ENCODE measurements at regions not wholly inside any gene's neighbourhood (a gene's known extent, or its start where the extent isn't known, plus 50 kb on each side); places are given as distances from the start of the nearest gene placed in this dataset.

- Histone ChIP-seq H3K9me3 (ENCODE audit: control insufficient read depth, low read length) (peaks cover 38% of the 10 kb centered on the region), H3K4me3 (ENCODE audit: extremely low read depth, insufficient read depth, low read length, poor library complexity, severe bottlenecking) (no peak overlapping the region), H3K27ac (ENCODE audit: low read depth, low read length, severe bottlenecking) (no peak overlapping the region), H3K4me1 (ENCODE audit: control insufficient read depth, insufficient read depth, low read length, poor library complexity, severe bottlenecking) (no peaks in the 10 kb centered on the region), H3K36me3 (ENCODE audit: control insufficient read depth, insufficient read depth, low read length) (no peaks in the 10 kb centered on the region)
- 88% methylated on average over 35 to 36 of the region's 53 CpGs for WGBS, 2 experiments (ENCODE audit: insufficient coverage in 2 of 2)
Observed at GRCh38 chr17:22435231-22435974, 743.1 kb downstream of the KCNJ18 start.

DNA sequence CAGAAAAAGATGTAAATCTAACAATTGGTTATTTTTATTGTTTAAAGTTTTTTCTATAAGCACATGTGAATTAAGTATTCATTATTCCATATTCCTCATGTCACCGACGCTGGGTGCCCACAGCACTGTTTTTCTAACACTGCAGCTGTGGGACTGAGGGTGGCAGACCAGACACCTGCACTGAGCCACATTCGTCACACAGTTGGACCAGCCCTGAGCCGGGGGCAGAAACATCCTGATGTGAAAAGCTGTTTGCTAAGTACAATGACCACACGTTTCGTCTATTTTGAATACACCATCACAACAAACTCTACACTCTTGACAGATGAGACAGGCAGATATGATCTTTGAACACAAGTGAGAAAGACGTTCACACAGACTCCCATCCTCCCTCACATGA, 749.5 kb downstream of the KCNJ18 start:
- Histone ChIP-seq H3K27ac (ENCODE audit: low read depth, low read length, severe bottlenecking) (no peak overlapping the region), H3K4me3 (ENCODE audit: extremely low read depth, insufficient read depth, low read length, poor library complexity, severe bottlenecking) (no peak overlapping the region), H3K36me3 (ENCODE audit: control insufficient read depth, insufficient read depth, low read length) (no peaks in the 10 kb centered on the region), H3K9me3 (ENCODE audit: control insufficient read depth, low read length) (peaks cover 53% of the 10 kb centered on the region), H3K4me1 (ENCODE audit: control insufficient read depth, insufficient read depth, low read length, poor library complexity, severe bottlenecking) (no peaks in the 10 kb centered on the region)
- 83 to 86% methylated on average over 2 to 3 of the region's 7 CpGs for WGBS, 2 experiments (ENCODE audit: insufficient coverage in 2 of 2)

GRCh38 chr17:22443061-22443460, 750.7 kb downstream of the KCNJ18 start:
- H3K4me3 ChIP-seq (ENCODE audit: extremely low read depth, insufficient read depth, low read length, poor library complexity, severe bottlenecking): no peak overlapping the region
- no peaks in the 10 kb centered on the region for H3K36me3 ChIP-seq (ENCODE audit: control insufficient read depth, insufficient read depth, low read length)
- H3K27ac ChIP-seq (ENCODE audit: low read depth, low read length, severe bottlenecking): no peak overlapping the region
- WGBS, 2 experiments (ENCODE audit: insufficient coverage in 2 of 2): 50 to 69% methylated on average over 3 to 6 of the region's 6 CpGs
- H3K9me3 ChIP-seq (ENCODE audit: control insufficient read depth, low read length): peaks cover 57% of the 10 kb centered on the region
- no peaks in the 10 kb centered on the region for H3K4me1 ChIP-seq (ENCODE audit: control insufficient read depth, insufficient read depth, low read length, poor library complexity, severe bottlenecking)

DNA sequence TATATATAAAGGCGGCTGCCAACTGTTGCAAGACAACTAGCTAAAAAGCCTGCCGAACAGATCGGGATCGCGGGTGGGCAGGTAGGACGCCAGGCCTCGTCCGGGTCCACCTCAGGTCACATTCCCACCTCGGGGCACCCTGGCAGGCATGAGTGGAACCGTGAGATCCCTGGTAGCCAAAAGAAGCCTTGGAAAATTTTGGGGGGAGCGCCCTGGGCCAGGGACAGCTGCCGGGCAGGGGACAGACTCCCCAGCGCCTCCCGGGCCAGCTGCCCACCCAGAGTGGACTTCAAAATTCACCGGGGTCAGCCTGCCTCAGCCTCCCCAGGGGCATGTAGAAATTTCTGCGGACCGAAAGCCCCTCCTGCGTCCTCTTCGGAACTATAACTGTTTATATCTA, 760.9 kb downstream of the KCNJ18 start:
- Histone ChIP-seq H3K36me3 (ENCODE audit: control insufficient read depth, insufficient read depth, low read length) (no peaks in the 10 kb centered on the region), H3K27ac (ENCODE audit: low read depth, low read length, severe bottlenecking) (no peak overlapping the region), H3K4me3 (ENCODE audit: extremely low read depth, insufficient read depth, low read length, poor library complexity, severe bottlenecking) (no peak overlapping the region), H3K9me3 (ENCODE audit: control insufficient read depth, low read length) (peaks cover 55% of the 10 kb centered on the region), H3K4me1 (ENCODE audit: control insufficient read depth, insufficient read depth, low read length, poor library complexity, severe bottlenecking) (no peaks in the 10 kb centered on the region)
- WGBS, 2 experiments (ENCODE audit: insufficient coverage in 2 of 2): 83 to 89% methylated on average over 12 to 13 of the region's 19 CpGs

DNA sequence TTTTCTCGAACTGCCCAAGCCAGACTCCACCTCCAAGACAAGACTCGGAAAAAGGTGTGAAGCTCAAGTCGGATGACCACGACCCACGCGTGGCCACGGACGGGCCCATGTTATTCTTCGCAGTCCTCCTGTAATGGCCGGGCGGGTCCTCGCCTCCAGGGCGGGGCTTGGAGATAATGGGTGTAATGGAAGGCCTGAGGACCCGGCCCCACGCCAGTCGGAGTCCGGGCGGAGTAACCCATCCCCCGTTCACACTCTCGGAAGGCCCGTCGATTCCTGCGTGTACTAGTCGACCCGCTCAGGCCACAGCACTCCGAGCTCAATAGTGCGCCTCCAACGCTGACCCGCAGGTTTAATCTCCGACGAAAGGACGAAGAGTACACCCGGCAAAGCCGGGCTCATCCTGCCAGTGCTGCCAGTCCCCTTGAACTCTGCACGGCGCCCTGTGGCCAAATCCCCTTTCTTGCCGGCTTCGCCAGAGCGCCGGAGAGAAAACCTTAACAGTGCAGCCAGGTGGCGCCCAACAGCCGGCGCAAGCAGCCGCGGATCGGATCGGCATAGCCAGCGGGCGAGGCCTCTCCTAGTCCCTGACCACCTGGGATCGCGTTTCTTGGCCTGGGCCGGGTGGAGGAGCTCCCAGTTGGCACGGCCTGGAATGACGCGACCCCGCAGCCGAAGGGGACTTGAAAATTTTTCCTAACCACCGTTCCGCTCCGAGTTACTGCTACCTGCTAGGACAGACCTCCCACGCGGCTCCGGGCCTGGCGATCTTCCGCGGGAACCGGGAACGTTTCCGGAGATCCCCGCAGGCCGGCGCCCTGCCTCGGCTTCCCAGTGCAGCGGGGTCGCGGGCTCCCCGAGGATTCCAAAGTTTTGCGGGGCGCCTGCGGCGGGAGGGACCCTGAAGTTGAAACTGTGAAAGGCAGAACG, 762.0 kb downstream of the KCNJ18 start:
- WGBS, 2 experiments (ENCODE audit: insufficient coverage in 2 of 2): 89 to 90% methylated on average over 62 to 75 of the region's 82 CpGs

DNA sequence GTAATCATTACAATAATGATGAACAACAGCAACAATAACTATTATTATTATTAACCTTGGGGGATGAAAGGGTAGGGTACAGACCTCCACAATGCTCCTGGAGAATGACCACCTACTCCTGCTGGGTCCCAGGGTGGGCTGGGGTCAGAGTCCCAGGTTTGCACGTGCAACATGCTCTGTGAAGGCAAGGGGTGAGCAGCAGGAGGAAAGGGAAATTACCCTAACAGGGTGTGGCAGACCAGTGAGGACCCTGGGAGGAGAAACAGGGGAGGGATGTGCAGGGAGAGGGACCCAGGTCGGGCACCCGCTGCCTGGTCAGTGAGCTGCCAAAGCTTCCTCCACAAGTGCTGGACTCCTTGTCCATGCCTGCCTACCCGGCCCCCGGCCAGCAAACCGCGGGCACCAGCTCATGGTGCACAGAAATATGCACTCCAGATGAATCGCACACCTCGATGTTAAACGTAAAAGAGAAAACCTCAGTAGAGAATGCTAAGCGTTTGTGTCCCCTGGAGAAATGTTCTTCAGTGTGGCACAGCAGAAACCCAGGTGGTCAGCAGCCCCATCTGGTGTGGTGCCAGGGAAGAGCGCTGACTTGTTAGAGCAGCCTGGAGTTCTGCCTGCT, 767.1 kb downstream of the KCNJ18 start:
- 66 to 79% methylated on average over 9 to 11 of the region's 12 CpGs for WGBS, 2 experiments (ENCODE audit: insufficient coverage in 2 of 2)
- Histone ChIP-seq H3K9me3 (ENCODE audit: control insufficient read depth, low read length) (peaks cover 64% of the 10 kb centered on the region), H3K36me3 (ENCODE audit: control insufficient read depth, insufficient read depth, low read length) (no peaks in the 10 kb centered on the region), H3K27ac (ENCODE audit: low read depth, low read length, severe bottlenecking) (no peak overlapping the region), H3K4me1 (ENCODE audit: control insufficient read depth, insufficient read depth, low read length, poor library complexity, severe bottlenecking) (no peaks in the 10 kb centered on the region), H3K4me3 (ENCODE audit: extremely low read depth, insufficient read depth, low read length, poor library complexity, severe bottlenecking) (no peak overlapping the region)

More for the DNA sequence above, 762.0 kb downstream of the KCNJ18 start:
- Histone ChIP-seq H3K4me3 (ENCODE audit: extremely low read depth, insufficient read depth, low read length, poor library complexity, severe bottlenecking) (no peak overlapping the region), H3K9me3 (ENCODE audit: control insufficient read depth, low read length) (peaks cover 57% of the 10 kb centered on the region), H3K36me3 (ENCODE audit: control insufficient read depth, insufficient read depth, low read length) (no peaks in the 10 kb centered on the region), H3K4me1 (ENCODE audit: control insufficient read depth, insufficient read depth, low read length, poor library complexity, severe bottlenecking) (no peaks in the 10 kb centered on the region), H3K27ac (ENCODE audit: low read depth, low read length, severe bottlenecking) (no peak overlapping the region)

DNA sequence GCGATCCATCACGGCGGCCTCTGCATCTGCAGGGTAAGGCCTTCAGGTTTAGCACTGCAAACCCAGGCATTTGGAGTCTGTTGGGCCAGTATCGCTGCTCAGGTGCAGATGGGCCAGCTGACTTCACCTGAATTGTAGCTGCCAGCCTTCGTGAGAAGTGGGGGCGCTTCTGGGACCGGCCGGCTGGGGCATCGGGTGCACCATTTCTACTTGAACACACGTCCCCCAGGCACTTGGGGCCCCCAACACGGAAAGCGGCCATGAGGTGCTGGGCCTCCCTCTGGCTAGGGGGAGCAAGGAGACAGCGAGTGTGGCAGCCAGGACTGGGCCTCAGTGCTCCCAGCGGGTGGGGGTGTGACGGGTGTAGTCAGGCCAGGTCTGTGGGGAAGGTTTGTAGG, 767.6 kb downstream of the KCNJ18 start:
- WGBS, 2 experiments (ENCODE audit: insufficient coverage in 2 of 2): 68 to 87% methylated on average over 6 to 10 of the region's 15 CpGs
- Histone ChIP-seq H3K9me3 (ENCODE audit: control insufficient read depth, low read length) (peaks cover 61% of the 10 kb centered on the region), H3K27ac (ENCODE audit: low read depth, low read length, severe bottlenecking) (no peak overlapping the region), H3K4me3 (ENCODE audit: extremely low read depth, insufficient read depth, low read length, poor library complexity, severe bottlenecking) (no peak overlapping the region), H3K36me3 (ENCODE audit: control insufficient read depth, insufficient read depth, low read length) (no peaks in the 10 kb centered on the region), H3K4me1 (ENCODE audit: control insufficient read depth, insufficient read depth, low read length, poor library complexity, severe bottlenecking) (no peaks in the 10 kb centered on the region)

GRCh38 chr17:22460461-22461063, 768.2 kb downstream of the KCNJ18 start:
- no peak overlapping the region for H3K27ac ChIP-seq (ENCODE audit: low read depth, low read length, severe bottlenecking)
- 39 to 64% methylated on average over 2 to 6 of the region's 6 CpGs for WGBS, 2 experiments (ENCODE audit: insufficient coverage in 2 of 2)
- no peaks in the 10 kb centered on the region for H3K36me3 ChIP-seq (ENCODE audit: control insufficient read depth, insufficient read depth, low read length)
- no peaks in the 10 kb centered on the region for H3K4me1 ChIP-seq (ENCODE audit: control insufficient read depth, insufficient read depth, low read length, poor library complexity, severe bottlenecking)
- H3K4me3 ChIP-seq (ENCODE audit: extremely low read depth, insufficient read depth, low read length, poor library complexity, severe bottlenecking): no peak overlapping the region
- peaks cover 58% of the 10 kb centered on the region for H3K9me3 ChIP-seq (ENCODE audit: control insufficient read depth, low read length)

DNA sequence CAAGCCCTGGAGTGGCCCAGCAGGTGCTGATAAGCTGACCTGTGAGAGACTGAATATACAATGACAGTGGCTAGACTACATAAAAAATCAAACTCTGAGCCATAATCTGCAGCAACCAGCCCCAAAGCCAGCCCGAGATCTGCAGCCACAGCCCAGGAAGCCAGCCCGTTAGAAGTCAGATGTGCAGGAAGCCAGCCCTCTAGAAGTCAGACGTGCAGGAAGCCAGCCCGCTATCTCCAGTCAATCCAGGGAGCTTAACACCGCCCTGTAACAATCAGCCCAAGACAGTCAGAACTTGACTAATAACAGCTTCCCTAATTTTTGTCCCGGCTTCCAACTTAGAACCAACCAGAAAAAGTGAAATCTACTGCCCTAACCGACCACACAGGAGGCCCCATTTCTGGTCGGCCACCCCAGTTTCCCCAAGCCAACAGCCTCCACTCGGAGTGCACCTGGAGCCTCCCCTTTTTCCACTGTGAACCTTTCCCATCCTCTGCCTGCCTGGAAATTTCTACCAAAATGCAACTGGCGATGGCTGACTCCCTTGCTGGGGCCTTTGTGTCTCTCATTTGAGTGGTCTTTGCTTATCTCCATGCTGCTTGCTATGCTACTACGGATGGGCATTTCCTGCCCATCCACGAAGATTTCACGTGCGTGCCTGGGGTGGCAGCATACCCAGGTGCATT, 769.3 kb downstream of the KCNJ18 start:
- no peaks in the 10 kb centered on the region for H3K36me3 ChIP-seq (ENCODE audit: control insufficient read depth, insufficient read depth, low read length)
- 75 to 77% methylated on average over 10 to 12 of the region's 14 CpGs for WGBS, 2 experiments (ENCODE audit: insufficient coverage in 2 of 2)
- H3K9me3 ChIP-seq (ENCODE audit: control insufficient read depth, low read length): peaks cover 53% of the 10 kb centered on the region
- H3K4me3 ChIP-seq (ENCODE audit: extremely low read depth, insufficient read depth, low read length, poor library complexity, severe bottlenecking): no peak overlapping the region
- no peak overlapping the region for H3K27ac ChIP-seq (ENCODE audit: low read depth, low read length, severe bottlenecking)
- H3K4me1 ChIP-seq (ENCODE audit: control insufficient read depth, insufficient read depth, low read length, poor library complexity, severe bottlenecking): no peaks in the 10 kb centered on the region

DNA sequence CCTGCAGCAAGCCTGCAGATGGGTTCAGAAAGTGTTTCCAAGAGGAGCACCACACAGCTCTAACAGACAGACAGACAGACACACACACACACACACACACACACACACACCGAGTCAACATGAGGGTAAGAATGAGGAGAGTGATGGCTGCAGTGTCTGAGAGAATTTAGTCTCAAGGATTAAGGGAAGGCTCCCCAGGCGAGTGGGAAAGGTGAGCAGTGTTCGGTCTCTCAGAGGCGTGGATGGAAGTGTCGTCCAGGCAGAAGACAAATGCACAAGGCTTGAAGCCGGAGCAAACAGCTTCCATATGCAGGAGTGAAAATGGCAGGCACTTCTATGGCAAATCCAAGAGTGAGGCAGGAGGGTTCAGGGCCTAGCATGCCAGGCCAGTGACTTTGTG, 770.1 kb downstream of the KCNJ18 start:
- H3K9me3 ChIP-seq (ENCODE audit: control insufficient read depth, low read length): peaks cover 59% of the 10 kb centered on the region
- no peak overlapping the region for H3K27ac ChIP-seq (ENCODE audit: low read depth, low read length, severe bottlenecking)
- no peaks in the 10 kb centered on the region for H3K36me3 ChIP-seq (ENCODE audit: control insufficient read depth, insufficient read depth, low read length)
- WGBS, 2 experiments (ENCODE audit: insufficient coverage in 2 of 2): 70 to 84% methylated on average over 5 of the region's 6 CpGs
- H3K4me1 ChIP-seq (ENCODE audit: control insufficient read depth, insufficient read depth, low read length, poor library complexity, severe bottlenecking): no peaks in the 10 kb centered on the region
- H3K4me3 ChIP-seq (ENCODE audit: extremely low read depth, insufficient read depth, low read length, poor library complexity, severe bottlenecking): no peak overlapping the region
